ENCODE measurements at regions not wholly inside any gene's neighbourhood (a gene's known extent, or its start where the extent isn't known, plus 50 kb on each side); places are given as distances from the start of the nearest gene placed in this dataset.
A peak's percentile ranks its signal among the peaks of the same experiment; 100 is the strongest.

GRCh38 chr9:29928072-29928471 lies 2354.8 kb upstream of the C9orf72 start:
- intact Hi-C loops (cut with micrococcal nuclease; ENCODE audit: unreplicated experiment) (no loop called here), in situ Hi-C loops (cut with MboI) (no loop called here)
- ATAC-seq (no peak), DNase-seq (ENCODE audit: low read depth, low spot score) (no peak), FAIRE-seq (no peak)
- WGBS (ENCODE audit: insufficient coverage, insufficient replicate concordance, low lambda C conversion rate, missing lambda C conversion rate) = 0% methylated on average over 5 of the region's 5 CpGs
- TF ChIP-seq NBN (IDR thresholded peaks at IDR 0.05) = no peak
- no peak for TF ChIP-seq RCOR1 (conservative IDR thresholded peaks at IDR 0.05; ENCODE audit: low read depth, low read length)
- TF ChIP-seq RUNX3 (IDR thresholded peaks at IDR 0.05; ENCODE audit: low read length) = no peak
- Histone ChIP-seq H3K36me3 (ENCODE audit: control insufficient read depth in 2 of 2, insufficient read depth in 2 of 2, low read length in 1 of 2) (no peaks in the 10 kb centered on the region), H4K20me1 (ENCODE audit: control insufficient read depth, insufficient read depth) (no peaks in the 10 kb centered on the region), H3K27me3 (replicated peaks in 1 of 2; ENCODE audit: control insufficient read depth in 2 of 2, insufficient read depth in 2 of 2, low read length in 1 of 2) (no peaks in the 10 kb centered on the region), H3K9me3 (replicated peaks; ENCODE audit: control insufficient read depth, insufficient read depth, low read length) (no peaks in the 10 kb centered on the region), H3K4me1 (ENCODE audit: control insufficient read depth, insufficient read depth, low read length) (no peaks in the 10 kb centered on the region), H3K79me2 (ENCODE audit: control insufficient read depth, insufficient read depth, low read length) (no peaks in the 10 kb centered on the region), H3K4me2 (ENCODE audit: control insufficient read depth, insufficient read depth) (no peak overlapping the region), H3K9ac (ENCODE audit: control insufficient read depth, insufficient read depth, low read length) (no peak overlapping the region), H2AFZ (ENCODE audit: control insufficient read depth, low read depth, low read length) (no peak overlapping the region), H3K4me3 (no peak overlapping the region), H3K27ac (ENCODE audit: control insufficient read depth, insufficient read depth) (no peak overlapping the region)
- BruUV-seq (replicated peaks) = no TSS peak
- CTCF ChIA-PET = no interaction called here
- SMC1A ChIA-PET (ENCODE audit: uncharacterized antibody, unreplicated experiment) = no interaction called here
- RAD21 ChIA-PET (ENCODE audit: unreplicated experiment) = no interaction called here
- POLR2A ChIA-PET = no interaction called here

- no peak overlapping the region for H3K9ac ChIP-seq (ENCODE audit: control insufficient read depth, insufficient read depth, low read length)
- POLR2A ChIA-PET = no interaction called here
- in situ Hi-C loops (cut with MboI) = no loop called here
- no peak overlapping the region for H3K4me3 ChIP-seq
- no peaks in the 10 kb centered on the region for H3K27me3 ChIP-seq (replicated peaks in 1 of 2; ENCODE audit: control insufficient read depth in 2 of 2, insufficient read depth in 2 of 2, low read length in 1 of 2)
- SMC1A ChIA-PET (ENCODE audit: uncharacterized antibody, unreplicated experiment) = interaction anchor here (1.2 kb wide), 1 partner anchor 57 kb away, joined by 5 read pairs; no protein-coding TSS in a partner anchor
- no peak for FAIRE-seq
- no peaks in the 10 kb centered on the region for H4K20me1 ChIP-seq (ENCODE audit: control insufficient read depth, insufficient read depth)
- RAD21 ChIA-PET (ENCODE audit: unreplicated experiment) = interaction anchor here (0.8 kb wide), 1 partner anchor 57 kb away, joined by 3 read pairs; no protein-coding TSS in a partner anchor
- CTCF ChIA-PET = no interaction called here
- H3K79me2 ChIP-seq (ENCODE audit: control insufficient read depth, insufficient read depth, low read length) = no peaks in the 10 kb centered on the region
- peak; percentile 59 for ATAC-seq
- no peaks in the 10 kb centered on the region; the same call in 2 of the 3 replicates for H3K9me3 ChIP-seq (replicated peaks; ENCODE audit: control insufficient read depth, insufficient read depth, low read length)
- no peak overlapping the region for H3K27ac ChIP-seq (ENCODE audit: control insufficient read depth, insufficient read depth)
- no TSS peak for BruUV-seq (replicated peaks)
- 13% methylated on average over 3 of the region's 3 CpGs for WGBS (ENCODE audit: insufficient coverage, insufficient replicate concordance, low lambda C conversion rate, missing lambda C conversion rate)
- no peak overlapping the region for H3K4me2 ChIP-seq (ENCODE audit: control insufficient read depth, insufficient read depth)
- no peaks in the 10 kb centered on the region for H3K4me1 ChIP-seq (ENCODE audit: control insufficient read depth, insufficient read depth, low read length)
- TF ChIP-seq, protein P1, sequence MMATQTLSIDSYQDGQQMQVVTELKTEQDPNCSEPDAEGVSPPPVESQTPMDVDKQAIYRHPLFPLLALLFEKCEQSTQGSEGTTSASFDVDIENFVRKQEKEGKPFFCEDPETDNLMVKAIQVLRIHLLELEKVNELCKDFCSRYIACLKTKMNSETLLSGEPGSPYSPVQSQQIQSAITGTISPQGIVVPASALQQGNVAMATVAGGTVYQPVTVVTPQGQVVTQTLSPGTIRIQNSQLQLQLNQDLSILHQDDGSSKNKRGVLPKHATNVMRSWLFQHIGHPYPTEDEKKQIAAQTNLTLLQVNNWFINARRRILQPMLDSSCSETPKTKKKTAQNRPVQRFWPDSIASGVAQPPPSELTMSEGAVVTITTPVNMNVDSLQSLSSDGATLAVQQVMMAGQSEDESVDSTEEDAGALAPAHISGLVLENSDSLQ (IDR thresholded peaks at IDR 0.05) = 0 out of 2 replicates have a peak, but pooled peaks have one; percentile 37
- TF ChIP-seq USF2 (IDR thresholded peaks at IDR 0.05; ENCODE audit: borderline replicate concordance, low read depth, low read length) (no peak), HDGF (IDR thresholded peaks at IDR 0.05) (no peak), POU2F2 (IDR thresholded peaks at IDR 0.05; ENCODE audit: borderline replicate concordance, low read depth, low read length) (no peak), BHLHE40 (IDR thresholded peaks at IDR 0.05; ENCODE audit: borderline replicate concordance in 1 of 2, low read depth in 2 of 2, low read length in 1 of 2) (no peak), RUNX3 (IDR thresholded peaks at IDR 0.05; ENCODE audit: low read length) (no peak), PAX5 (IDR thresholded peaks at IDR 0.05; ENCODE audit: borderline replicate concordance, low read depth, low read length) (0 out of 2 replicates have a peak, but pooled peaks have one; percentile 22), CHD1 (IDR thresholded peaks at IDR 0.05; ENCODE audit: low read depth, low read length) (no peak), SMC3 (IDR thresholded peaks at IDR 0.05; ENCODE audit: borderline replicate concordance, low read length) (no peak), REST (IDR thresholded peaks at IDR 0.05; ENCODE audit: low read depth, low read length) (peak; percentile 47; the same call in 1 of the 2 replicates), NR2C2 (IDR thresholded peaks at IDR 0.05; ENCODE audit: borderline replicate concordance, control insufficient read depth, insufficient read length, low read depth) (no peak)
- no peak for DNase-seq (ENCODE audit: low read depth, low spot score)
- intact Hi-C loops (cut with micrococcal nuclease; ENCODE audit: unreplicated experiment) = no loop called here
- H3K36me3 ChIP-seq (ENCODE audit: control insufficient read depth in 2 of 2, insufficient read depth in 2 of 2, low read length in 1 of 2) = no peaks in the 10 kb centered on the region
- H2AFZ ChIP-seq (ENCODE audit: control insufficient read depth, low read depth, low read length) = no peak overlapping the region
These were observed 2366.3 kb upstream of the C9orf72 start for GRCh38 chr9:29939559-29939958.
